ENCODE measurements at regions not wholly inside any gene's neighbourhood (a gene's known extent, or its start where the extent isn't known, plus 50 kb on each side); places are given as distances from the start of the nearest gene placed in this dataset.
"Not testable (repeated sequence)": the region's sequence is repeated elsewhere in the genome, so short reads cannot be mapped to it uniquely, and the experiment has no call there.

DNA sequence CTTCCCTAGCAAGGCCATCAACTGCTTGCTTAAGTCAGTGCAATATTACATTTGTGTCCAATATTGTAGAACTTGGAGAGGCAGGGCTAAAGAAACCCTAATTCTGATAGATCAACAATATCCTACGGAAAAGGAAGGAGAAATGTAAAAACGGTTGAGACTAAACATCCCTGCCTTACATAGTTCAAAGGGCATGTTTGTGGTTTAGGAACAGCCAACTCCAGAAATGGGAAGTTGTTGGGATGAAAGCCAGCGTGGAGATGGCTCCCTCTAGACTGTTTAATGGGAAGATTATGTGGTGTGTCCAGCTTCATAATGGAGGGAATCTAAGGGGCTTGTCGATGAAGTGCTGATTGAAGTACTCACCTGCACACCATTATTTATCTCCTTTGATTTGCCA is 145.3 kb upstream of the TENT5A start:
- DNase-seq: no peak

GRCh38 chr6:81896525-81897503 is 144.3 kb upstream of the TENT5A start:
- DNase-seq: no peak

DNA sequence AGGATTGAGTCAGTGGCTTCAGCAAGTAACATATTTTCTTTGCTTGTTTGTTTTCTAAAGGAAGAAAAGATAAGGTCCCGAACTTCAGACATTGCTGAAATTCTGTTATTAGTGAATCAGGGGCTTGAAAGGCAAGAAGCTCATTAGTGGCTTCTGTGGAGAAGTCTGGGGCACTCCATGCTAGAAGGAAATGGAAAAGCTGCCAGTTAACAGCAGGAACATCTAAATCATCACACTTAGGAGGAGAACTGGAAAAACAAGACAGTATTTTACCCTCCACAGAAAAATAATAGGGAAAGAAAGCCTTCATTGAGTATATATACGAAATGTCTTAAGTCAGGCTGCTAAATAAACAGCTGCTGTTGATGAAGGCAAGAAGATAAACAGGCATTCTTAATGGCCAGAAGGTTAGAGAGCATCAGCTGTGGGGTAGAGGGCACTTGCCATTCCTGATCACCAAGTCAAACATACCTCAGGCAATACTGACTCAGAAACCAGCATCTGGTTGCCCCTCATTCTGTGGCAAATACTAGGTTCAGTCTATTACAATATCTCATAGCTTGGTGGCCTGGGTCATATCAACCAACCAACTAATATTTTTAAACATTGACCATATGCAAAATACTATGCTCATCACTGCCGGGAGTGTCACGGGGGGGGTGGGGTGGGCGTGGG is 143.2 kb upstream of the TENT5A start:
- DNase-seq: peak; percentile 9

DNA sequence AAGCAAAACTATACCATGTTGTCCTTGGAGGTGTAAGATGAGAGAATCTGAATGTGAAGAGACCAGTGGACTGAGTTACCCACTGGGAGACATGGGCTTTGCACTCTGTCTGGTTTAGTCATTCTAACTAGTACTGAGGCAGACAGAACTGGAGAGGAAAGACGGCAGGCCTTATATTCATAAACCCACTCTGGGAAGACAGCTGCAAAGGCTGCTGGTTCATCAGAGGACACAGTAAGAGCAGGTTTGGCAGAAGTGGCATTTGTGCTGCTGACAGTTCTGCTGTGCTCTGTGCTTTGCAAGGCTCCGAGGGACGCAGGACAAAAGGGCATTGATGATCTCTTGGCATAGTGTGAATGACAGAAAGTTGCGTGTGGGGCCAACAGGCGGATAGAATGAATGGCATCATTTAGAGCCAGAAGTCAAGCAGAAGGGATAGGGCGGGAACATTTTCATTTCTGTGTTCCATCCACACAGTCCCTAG is 142.3 kb upstream of the TENT5A start:
- DNase-seq: no peak

DNA sequence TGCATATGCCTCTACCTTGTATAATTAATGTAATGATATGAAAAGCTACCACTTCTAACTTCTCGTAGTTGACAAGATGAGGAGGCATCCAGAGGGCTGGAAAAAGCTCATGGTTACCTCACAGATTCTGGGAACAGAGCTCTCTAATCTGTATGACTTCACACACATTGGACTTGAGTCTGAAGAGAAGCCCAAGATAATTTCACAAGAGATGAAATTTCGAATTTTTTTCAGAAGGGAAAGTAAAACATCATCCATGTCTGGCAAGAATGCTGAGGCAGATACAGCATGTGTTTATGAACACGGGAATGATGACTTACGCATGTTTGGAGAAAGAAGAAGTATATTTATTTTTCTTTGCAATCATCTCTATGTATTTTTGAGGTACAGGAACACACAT is 141.8 kb upstream of the TENT5A start:
- no peak for DNase-seq

DNA sequence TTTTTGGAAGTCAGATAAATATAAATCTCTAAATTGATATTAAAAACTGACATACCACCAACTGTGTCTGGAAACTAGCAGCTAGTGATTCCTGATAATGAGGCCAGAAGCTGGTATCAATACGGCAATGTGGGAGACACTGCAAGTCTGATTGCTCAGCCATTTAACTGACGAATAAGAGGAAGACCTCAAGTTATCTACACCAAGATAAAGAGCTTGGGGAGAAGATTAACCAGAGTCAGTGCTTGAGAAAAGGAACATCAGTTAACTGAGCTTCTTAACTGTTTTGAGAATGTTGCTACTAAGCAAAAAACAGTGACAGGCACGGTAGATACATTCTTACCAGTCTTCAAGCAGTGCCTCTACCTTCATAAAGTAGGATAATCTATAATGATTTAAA is 140.4 kb upstream of the TENT5A start:
- DNase-seq: no peak

GRCh38 chr6:81891874-81892273 is 139.4 kb upstream of the TENT5A start:
- DNase-seq: no peak

DNA sequence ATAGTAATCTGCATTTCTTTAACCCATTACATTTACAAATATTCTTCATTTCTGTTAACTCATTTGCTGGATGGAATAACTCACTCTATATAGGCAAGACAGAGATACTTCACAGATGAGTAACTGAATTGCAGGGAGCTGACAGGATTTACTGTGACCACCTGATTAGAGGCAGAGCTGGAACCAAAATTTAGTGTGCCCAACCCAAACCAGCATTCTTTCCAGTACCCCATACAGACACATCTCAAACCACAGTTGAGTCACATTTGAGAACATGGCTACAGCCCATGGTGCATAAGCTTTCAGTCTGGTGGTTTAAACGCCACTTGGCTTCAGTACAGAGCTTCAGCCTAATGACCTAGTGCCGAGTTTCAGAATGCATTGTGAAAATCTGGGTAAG is 138.4 kb upstream of the TENT5A start:
- DNase-seq: peak; percentile 34

GRCh38 chr6:81889377-81890053 is 137.0 kb upstream of the TENT5A start:
- DNase-seq: no peak

DNA sequence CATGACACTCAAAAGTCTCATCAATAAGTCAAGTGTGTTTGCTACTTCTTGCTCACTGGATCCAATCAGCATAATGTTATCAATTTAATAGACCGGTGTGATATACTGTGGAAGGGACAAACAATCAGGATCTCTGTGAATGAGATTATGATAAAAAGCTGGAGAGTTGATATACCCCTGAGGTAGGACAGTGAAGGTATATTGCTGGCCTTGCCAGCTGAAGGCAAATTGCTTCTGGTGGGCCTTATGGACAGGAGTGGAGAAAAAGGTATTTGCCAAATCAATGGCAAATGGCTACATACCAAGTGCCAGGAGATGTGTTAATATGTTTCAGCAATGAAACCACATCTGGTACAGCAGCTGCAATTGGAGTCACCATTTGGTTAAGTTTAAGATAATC is 134.4 kb upstream of the TENT5A start:
- DNase-seq: not testable (repeated sequence)

DNA sequence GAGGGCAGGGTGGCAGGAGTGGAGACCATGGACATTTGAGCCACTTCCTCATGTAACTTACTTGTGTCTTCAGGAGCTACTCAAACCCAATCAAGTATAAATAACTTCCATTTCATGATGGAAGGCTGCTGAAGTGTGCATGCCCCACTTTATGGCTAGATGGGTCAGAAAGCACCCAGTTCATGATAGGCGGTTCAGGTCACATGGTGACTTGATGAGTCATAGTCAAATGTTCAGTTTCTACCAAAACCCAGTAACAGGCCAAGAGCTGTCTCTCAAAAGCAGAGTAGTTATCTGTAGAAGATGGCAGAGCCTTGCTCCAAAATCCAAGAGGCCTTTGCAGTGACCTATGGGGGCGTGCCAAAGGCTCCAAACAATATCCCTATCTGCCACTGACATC is 133.7 kb upstream of the TENT5A start:
- no peak for DNase-seq

DNA sequence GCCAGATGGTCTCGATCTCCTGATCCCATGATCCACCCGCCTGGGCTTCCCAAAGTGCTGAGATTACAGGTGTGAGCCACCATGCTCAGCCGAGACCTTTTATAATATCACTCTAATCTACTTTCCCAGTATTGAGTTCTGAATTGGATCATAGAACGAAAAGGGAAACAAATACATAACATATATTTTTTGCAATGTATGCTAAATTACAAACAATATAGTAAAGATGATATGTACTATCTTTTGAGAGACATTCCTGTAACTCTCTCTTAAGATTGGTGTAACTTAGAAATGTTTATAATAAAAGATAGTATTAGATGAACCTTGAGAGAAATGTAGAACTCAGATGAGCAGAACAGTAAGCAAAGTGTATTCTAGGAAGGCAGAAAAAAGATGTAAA is 129.2 kb upstream of the TENT5A start:
- no peak for DNase-seq

GRCh38 chr6:81878479-81878878 is 126.0 kb upstream of the TENT5A start:
- DNase-seq: no peak

- no peak for DNase-seq
Measured at GRCh38 chr6:81876971-81877370, 124.5 kb upstream of the TENT5A start.

- no peak for DNase-seq
Measured at GRCh38 chr6:81875782-81876293, 123.4 kb upstream of the TENT5A start.

DNA sequence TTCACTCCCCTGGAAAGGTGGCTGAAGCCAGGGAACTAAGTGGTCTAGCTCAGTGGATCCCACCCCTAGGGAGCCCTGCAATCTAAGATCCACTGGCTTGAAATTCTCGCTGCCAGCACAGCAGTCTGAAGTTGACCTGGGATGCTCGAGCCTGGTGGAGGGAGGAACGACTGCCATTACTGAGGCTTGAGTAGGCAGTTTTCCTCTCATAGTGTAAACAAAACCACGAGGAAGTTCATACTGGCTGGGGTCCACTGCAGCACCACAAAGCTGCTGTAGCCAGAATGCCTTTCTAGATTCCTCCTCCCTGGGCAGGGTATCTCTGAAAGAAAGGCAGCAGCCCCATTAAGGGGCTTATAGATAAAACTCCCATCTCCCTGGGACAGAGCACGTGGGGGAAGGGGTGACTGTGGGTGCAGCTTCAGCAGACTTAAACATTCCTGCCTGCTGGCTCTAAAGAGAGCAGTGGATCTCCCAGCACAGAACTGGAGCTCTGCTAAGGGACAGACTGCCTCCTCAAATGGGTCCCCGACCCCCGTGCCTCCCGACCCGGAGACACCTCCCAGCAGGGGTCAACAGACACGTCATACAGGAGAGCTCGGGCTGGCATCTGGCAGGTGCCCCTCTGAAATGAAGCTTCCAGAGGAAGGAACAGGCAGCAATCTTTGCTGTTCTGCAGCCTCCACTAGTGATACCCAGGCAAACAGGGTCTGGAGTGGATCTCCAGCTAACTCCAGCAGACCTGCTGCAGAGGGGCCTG is 117.4 kb upstream of the TENT5A start:
- DNase-seq: not testable (repeated sequence)

- peak; percentile 43 for DNase-seq
Measured at GRCh38 chr6:81865712-81866111, 113.2 kb upstream of the TENT5A start.

GRCh38 chr6:81864124-81864523 is 111.6 kb upstream of the TENT5A start:
- no peak for DNase-seq

- DNase-seq: no peak
Measured at GRCh38 chr6:81863123-81863522, 110.6 kb upstream of the TENT5A start.

- no peak for DNase-seq
Measured at GRCh38 chr6:81861281-81861680, 108.8 kb upstream of the TENT5A start.

GRCh38 chr6:81859884-81860283 is 107.4 kb upstream of the TENT5A start:
- DNase-seq: no peak

DNA sequence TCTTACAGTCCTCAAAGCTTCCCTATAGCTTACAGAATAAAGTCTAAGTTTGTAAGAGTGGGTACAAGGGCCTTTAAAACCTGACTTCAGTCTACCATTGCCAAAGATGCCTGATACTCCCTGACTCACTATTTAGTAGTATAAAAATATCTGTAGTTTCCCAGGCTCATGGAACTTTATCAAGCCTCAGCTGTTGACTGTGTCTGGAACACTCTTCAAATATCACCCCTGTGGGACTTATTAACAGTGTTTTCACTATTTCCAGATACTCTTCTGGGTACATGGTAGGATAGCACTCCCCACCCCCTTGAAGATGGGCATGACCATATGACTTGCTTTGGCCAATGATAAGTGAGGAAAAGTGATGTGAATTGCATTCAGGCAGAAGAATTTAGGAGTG is 105.3 kb upstream of the TENT5A start:
- DNase-seq: no peak

DNA sequence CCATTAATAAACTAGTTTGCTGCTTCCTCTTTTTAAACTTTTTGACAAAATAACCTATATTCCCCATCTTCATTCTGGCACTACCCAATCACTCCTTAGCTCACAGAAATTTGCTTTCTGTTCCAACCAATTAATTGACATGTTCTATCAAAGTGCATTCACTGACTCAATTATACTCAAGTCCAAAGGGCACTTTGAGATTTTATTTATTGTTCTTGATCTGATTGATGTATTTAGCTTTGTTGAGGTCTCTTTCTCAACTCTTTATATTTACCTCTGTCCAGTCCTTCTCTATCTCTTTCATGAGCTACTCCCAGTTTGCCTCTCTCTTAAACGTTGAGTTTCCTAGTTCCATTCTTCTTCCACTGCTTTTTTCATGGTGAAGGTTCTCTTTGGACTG is 104.4 kb upstream of the TENT5A start:
- DNase-seq: no peak
